SK-N-SH (cell line): ENCODE measurements at regions not wholly inside any gene's neighbourhood (a gene's known extent, or its start where the extent isn't known, plus 50 kb on each side); places are given as distances from the start of the nearest gene placed in this dataset.

ENCODE experiments used
- CTCF ChIA-PET: fragments of 300-600, 350-600 bp; formaldehyde crosslinking; extraction: SDS; loops from one replicate; lab custom pipeline; 2021; lab: Yijun Ruan, JAX
- POLR2A ChIA-PET: fragments of 350-600 bp; sonication (Branson Sonifier 250); formaldehyde crosslinking; extraction: SDS; loops from one replicate; lab custom pipeline; 2020; ENCODE audit warnings: antibody characterized with exemption, inconsistent platforms; lab: Yijun Ruan, JAX
- DNase-seq: peaks from one replicate; pipeline ENCODE4 v3.0.0; 2012
- H2AFZ ChIP-seq: fragments of 200-600 bp; sonication (generic); 2 replicates; pipeline ENCODE4 v1.8.1; 2016; ENCODE audit warnings: antibody characterized with exemption, mild to moderate bottlenecking, low read depth
- H3F3A ChIP-seq: fragments of 200-600 bp; sonication (generic); replicated peaks from 2 replicates; pipeline ENCODE3; 2016; ENCODE audit warnings: antibody characterized with exemption, mild to moderate bottlenecking; ENCODE audit not compliant: insufficient read depth
- H3K27ac ChIP-seq, 2 experiments: fragments of 200-500 bp in 1 of 2; fragments of 200-600 bp in 1 of 2; sonication (Bioruptor generic) in 1 of 2; sonication (generic), shearing (Covaris generic) in 1 of 2; 2 replicates each; pipeline versions ENCODE4 v1.5.1 to v1.6.1; 2014 to 2016; ENCODE audit warnings: low read depth in 2 of 2, inconsistent platforms in 1 of 2, low read length in 1 of 2, mild to moderate bottlenecking in 1 of 2, mixed read lengths in 1 of 2
- H3K27me3 ChIP-seq: fragments of 200-600 bp; sonication (generic), shearing (Covaris generic); 2 replicates; pipeline ENCODE4 v1.6.1; 2016; ENCODE audit warnings: mixed run types; ENCODE audit not compliant: insufficient read depth
- H3K36me3 ChIP-seq, 2 experiments: fragments of 200-500 bp in 1 of 2; fragments of 200-600 bp in 1 of 2; sonication (Bioruptor generic) in 1 of 2; sonication (generic) in 1 of 2; replicated peaks in 1 of 2; 2 replicates each; pipeline versions ENCODE3 to v1.5.1; 2014 to 2016; ENCODE audit warnings: low read length in 1 of 2, mild to moderate bottlenecking in 1 of 2; ENCODE audit not compliant: insufficient read depth in 2 of 2, control insufficient read depth in 1 of 2
- H3K4me1 ChIP-seq, 2 experiments: fragments of 200-500 bp in 1 of 2; fragments of 200-600 bp in 1 of 2; sonication (Bioruptor generic) in 1 of 2; sonication (generic), shearing (Covaris generic) in 1 of 2; 2 replicates each; pipeline versions ENCODE4 v1.5.1 to v1.6.1; 2014 to 2016; ENCODE audit warnings: low read depth in 1 of 2, low read length in 1 of 2, mixed run types in 1 of 2; ENCODE audit not compliant: insufficient read depth in 2 of 2, control insufficient read depth in 1 of 2
- H3K4me2 ChIP-seq: fragments of 200-600 bp; sonication (generic), shearing (Covaris generic); 2 replicates; pipeline ENCODE4 v1.6.1; 2017; ENCODE audit warnings: mixed run types
- H3K4me3 ChIP-seq, 2 experiments: fragments of 200-500 bp in 1 of 2; fragments of 200-600 bp in 1 of 2; sonication (Bioruptor generic) in 1 of 2; sonication (generic), shearing (Covaris generic) in 1 of 2; 2 replicates each; pipeline versions ENCODE4 v1.5.1 to v1.8.1; 2014 to 2016; ENCODE audit warnings: low read depth in 2 of 2, inconsistent platforms in 1 of 2, low read length in 1 of 2, mild to moderate bottlenecking in 1 of 2, mixed read lengths in 1 of 2, moderate library complexity in 1 of 2
- H3K79me2 ChIP-seq: fragments of 200-600 bp; sonication (generic); 2 replicates; pipeline ENCODE4 v1.8.1; 2017; ENCODE audit warnings: mild to moderate bottlenecking; ENCODE audit not compliant: insufficient read depth
- H3K9ac ChIP-seq: fragments of 200-600 bp; sonication (generic); 2 replicates; pipeline ENCODE4 v1.6.1; 2017; ENCODE audit warnings: mixed run types
- H3K9me2 ChIP-seq: fragments of 200-600 bp; sonication (generic); 2 replicates; pipeline ENCODE4 v1.6.1; 2017; ENCODE audit warnings: mixed run types
- H3K9me3 ChIP-seq: fragments of 200-600 bp; sonication (generic); 2 replicates; pipeline ENCODE4 v1.6.1; 2017; ENCODE audit warnings: mixed run types, mild to moderate bottlenecking, moderate library complexity
- H4K20me1 ChIP-seq: fragments of 200-600 bp; sonication (generic); 2 replicates; pipeline ENCODE4 v1.6.1; 2017; ENCODE audit warnings: mild to moderate bottlenecking, mixed run types; ENCODE audit not compliant: insufficient read depth
- ELF1 ChIP-seq: IDR thresholded peaks from 2 replicates; pipeline ENCODE4 v1.4.0; 2012
- EP300 ChIP-seq, 2 experiments: IDR thresholded peaks; 2 replicates each; pipeline versions ENCODE4 v1.4.0 to v1.6.1; 2012; ENCODE audit warnings: borderline replicate concordance in 1 of 2, low read depth in 1 of 2, low read length in 1 of 2
- EZH2phosphoT487 ChIP-seq: fragments of 200-600 bp; sonication (generic); IDR thresholded peaks from 2 replicates; pipeline ENCODE4 v1.6.1; 2017; ENCODE audit warnings: low read depth, mixed run types, mild to moderate bottlenecking, antibody characterized with exemption, moderate library complexity, borderline replicate concordance
- IRF3 ChIP-seq: fragments of 150-350 bp; IDR thresholded peaks from 2 replicates; pipeline ENCODE4 v1.6.1; 2016; ENCODE audit warnings: mild to moderate bottlenecking, low read depth, low read length
- MEF2A ChIP-seq: IDR thresholded peaks from 2 replicates; pipeline ENCODE4 v1.4.0; 2012; ENCODE audit warnings: low read depth, borderline replicate concordance
- MXI1 ChIP-seq: IDR thresholded peaks from 2 replicates; pipeline ENCODE4 v1.6.1; 2012; ENCODE audit warnings: mild to moderate bottlenecking, low read depth, low read length, improper control_type of control experiment
- NFIC ChIP-seq: IDR thresholded peaks from 2 replicates; pipeline ENCODE4 v1.4.0; 2012; ENCODE audit warnings: borderline replicate concordance
- RAD21 ChIP-seq: IDR thresholded peaks from 2 replicates; pipeline ENCODE4 v1.6.1; 2012; ENCODE audit warnings: mild to moderate bottlenecking, low read length
- RCOR1 ChIP-seq: fragments of 150-350 bp; IDR thresholded peaks from 2 replicates; pipeline ENCODE4 v1.6.1; 2017; ENCODE audit warnings: antibody characterized with exemption, low read length
- REST ChIP-seq: IDR thresholded peaks from 2 replicates; pipeline ENCODE4 v1.6.1; 2012; ENCODE audit warnings: mild to moderate bottlenecking, low read depth, low read length, moderate library complexity
- RFX5 ChIP-seq: IDR thresholded peaks from 2 replicates; pipeline ENCODE4 v1.6.1; 2012; ENCODE audit warnings: mild to moderate bottlenecking, improper control_type of control experiment, low read length
- SIN3A ChIP-seq: IDR thresholded peaks from 2 replicates; pipeline ENCODE4 v1.6.1; 2012; ENCODE audit warnings: low read depth, mild to moderate bottlenecking, low read length, moderate library complexity, borderline replicate concordance
- SMC3 ChIP-seq: IDR thresholded peaks from 2 replicates; pipeline ENCODE4 v1.6.1; 2012; ENCODE audit warnings: low read depth, low read length, improper control_type of control experiment
- WGBS: methylation state at CpG from one replicate; pipeline ENCODE4 v1.1.6; 2017; ENCODE audit warnings: low lambda C conversion rate; 5-methylcytosine and 5-hydroxymethylcytosine counted together
- TF ChIP-seq, protein P1 (sequence below): IDR thresholded peaks from 2 replicates; pipeline ENCODE4 v1.4.0; 2012; ENCODE audit warnings: low read depth, borderline replicate concordance
- TF ChIP-seq, protein P2 (sequence below): IDR thresholded peaks from 2 replicates; pipeline ENCODE4 v1.4.0; 2012; ENCODE audit warnings: low read depth

GRCh38 chr17:36702636-36703035 is 101.3 kb downstream of the MRM1 start:
- DNase-seq, result no peak
- WGBS, result 20% methylated on average over 1 of the region's 1 CpG
- H4K20me1 ChIP-seq, result no peaks in the 10 kb centered on the region
- no peak overlapping the region for H3K27ac ChIP-seq
- no peaks in the 10 kb centered on the region for H3K9me2 ChIP-seq
- H3K9me3 ChIP-seq, result no peaks in the 10 kb centered on the region
- H3K4me3 ChIP-seq, result no peak overlapping the region
- H3F3A ChIP-seq, result no peaks in the 10 kb centered on the region
- H3K27me3 ChIP-seq, result no peaks in the 10 kb centered on the region; the same call in 1 of the 2 replicates
- no peaks in the 10 kb centered on the region for H3K79me2 ChIP-seq
- no peak overlapping the region for H3K4me2 ChIP-seq
- no peak overlapping the region for H3K9ac ChIP-seq
- ChIA-PET CTCF (interaction anchor here (1.3 kb wide), 1 partner anchor 17 kb away, joined by 3 read pairs; no protein-coding TSS in a partner anchor), POLR2A (no interaction called here)
- no peak overlapping the region for H2AFZ ChIP-seq
- H3K36me3 ChIP-seq, result no peaks in the 10 kb centered on the region
- H3K4me1 ChIP-seq, result peaks cover 0 to 2% of the 10 kb centered on the region in 2 experiments; a peak in 1 of 4 replicates
- TF ChIP-seq ELF1, result no peak
- TF ChIP-seq, protein P1, sequence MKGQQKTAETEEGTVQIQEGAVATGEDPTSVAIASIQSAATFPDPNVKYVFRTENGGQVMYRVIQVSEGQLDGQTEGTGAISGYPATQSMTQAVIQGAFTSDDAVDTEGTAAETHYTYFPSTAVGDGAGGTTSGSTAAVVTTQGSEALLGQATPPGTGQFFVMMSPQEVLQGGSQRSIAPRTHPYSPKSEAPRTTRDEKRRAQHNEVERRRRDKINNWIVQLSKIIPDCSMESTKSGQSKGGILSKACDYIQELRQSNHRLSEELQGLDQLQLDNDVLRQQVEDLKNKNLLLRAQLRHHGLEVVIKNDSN, result no peak
- no peak for TF ChIP-seq SMC3
- no peak for TF ChIP-seq IRF3
- TF ChIP-seq NFIC, result no peak
- TF ChIP-seq, protein P2, sequence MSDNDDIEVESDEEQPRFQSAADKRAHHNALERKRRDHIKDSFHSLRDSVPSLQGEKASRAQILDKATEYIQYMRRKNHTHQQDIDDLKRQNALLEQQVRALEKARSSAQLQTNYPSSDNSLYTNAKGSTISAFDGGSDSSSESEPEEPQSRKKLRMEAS, result no peak
- no peak for TF ChIP-seq RFX5
- TF ChIP-seq RCOR1, result no peak
- TF ChIP-seq MEF2A, result no peak
- no peak for TF ChIP-seq RAD21
- TF ChIP-seq MXI1, result no peak
- TF ChIP-seq EZH2phosphoT487, result no peak
- no peak for TF ChIP-seq SIN3A

GRCh38 chr17:36703860-36704266 is 102.5 kb downstream of the MRM1 start:
- Histone ChIP-seq H3K4me3 (no peak overlapping the region), H2AFZ (no peak overlapping the region), H3K27ac (no peak overlapping the region), H3K9me3 (no peaks in the 10 kb centered on the region), H3K9ac (no peak overlapping the region), H3K4me2 (no peak overlapping the region), H3K4me1 (peaks cover 0 to 2% of the 10 kb centered on the region in 2 experiments; a peak in 1 of 4 replicates), H3F3A (no peaks in the 10 kb centered on the region), H3K36me3 (no peaks in the 10 kb centered on the region), H4K20me1 (no peaks in the 10 kb centered on the region), H3K9me2 (no peaks in the 10 kb centered on the region), H3K27me3 (no peaks in the 10 kb centered on the region; the same call in 1 of the 2 replicates), H3K79me2 (no peaks in the 10 kb centered on the region)
- 56% methylated on average over 22 of the region's 36 CpGs for WGBS
- POLR2A ChIA-PET, result no interaction called here
- CTCF ChIA-PET, result interaction anchor here (0.6 to 1.3 kb wide), 2 partner anchors 18 to 24 kb away, joined by 3 read pairs; no protein-coding TSS in a partner anchor
- DNase-seq, result peak; percentile 37
- no peak for TF ChIP-seq EP300 (IDR thresholded peaks at IDR 0.05; ENCODE audit: borderline replicate concordance in 1 of 2, low read depth in 1 of 2, low read length in 1 of 2)
- peak; percentile 93 for TF ChIP-seq REST
